ENCODE measurements at regions not wholly inside any gene's neighbourhood (a gene's known extent, or its start where the extent isn't known, plus 50 kb on each side); places are given as distances from the start of the nearest gene placed in this dataset.
"Not testable (repeated sequence)": the region's sequence is repeated elsewhere in the genome, so short reads cannot be mapped to it uniquely, and the experiment has no call there.

GRCh38 chr17:21470422-21470821 is 94.3 kb downstream of the KCNJ12 start:
- not testable (repeated sequence) for DNase-seq (ENCODE audit: low spot score)

GRCh38 chr17:21470861-21471260 is 94.7 kb downstream of the KCNJ12 start:
- DNase-seq (ENCODE audit: low spot score), result no peak

- no peak for DNase-seq (ENCODE audit: low spot score)
Measured at GRCh38 chr17:21474815-21475214, 98.7 kb downstream of the KCNJ12 start.

- DNase-seq (ENCODE audit: low spot score), result no peak
Measured at GRCh38 chr17:21475571-21475970, 99.4 kb downstream of the KCNJ12 start.

- no peak for DNase-seq (ENCODE audit: low spot score)
Measured at GRCh38 chr17:21476867-21477266, 100.7 kb downstream of the KCNJ12 start.

- DNase-seq (ENCODE audit: low spot score), result no peak
Measured at GRCh38 chr17:21482189-21482865, 106.2 kb downstream of the KCNJ12 start.

- not testable (repeated sequence) for DNase-seq (ENCODE audit: low spot score)
Measured at GRCh38 chr17:21488043-21488442, 111.9 kb downstream of the KCNJ12 start.

- no peak for DNase-seq (ENCODE audit: low spot score)
Measured at GRCh38 chr17:21493993-21494392, 117.8 kb downstream of the KCNJ12 start.

- no peak for DNase-seq (ENCODE audit: low spot score)
Measured at GRCh38 chr17:21495281-21495680, 119.1 kb downstream of the KCNJ12 start.

- DNase-seq (ENCODE audit: low spot score), result no peak
Measured at GRCh38 chr17:21500064-21500463, 123.9 kb downstream of the KCNJ12 start.

- not testable (repeated sequence) for DNase-seq (ENCODE audit: low spot score)
Measured at GRCh38 chr17:21501927-21502700, 126.0 kb downstream of the KCNJ12 start.

GRCh38 chr17:21505819-21506815 is 130.0 kb downstream of the KCNJ12 start:
- no peak for DNase-seq (ENCODE audit: low spot score)

GRCh38 chr17:21507806-21508205 is 131.6 kb downstream of the KCNJ12 start:
- DNase-seq (ENCODE audit: low spot score), result not testable (repeated sequence)

- DNase-seq (ENCODE audit: low spot score), result no peak
Measured at GRCh38 chr17:21508211-21508610, 132.1 kb downstream of the KCNJ12 start.

GRCh38 chr17:21509356-21509755 is 133.2 kb downstream of the KCNJ12 start:
- DNase-seq (ENCODE audit: low spot score), result not testable (repeated sequence)

GRCh38 chr17:21510686-21511362 is 134.7 kb downstream of the KCNJ12 start:
- DNase-seq (ENCODE audit: low spot score), result no peak

- peak; percentile 87 for DNase-seq (ENCODE audit: low spot score)
Measured at GRCh38 chr17:21511363-21512195, 135.4 kb downstream of the KCNJ12 start.

GRCh38 chr17:21512307-21513011 is 136.3 kb downstream of the KCNJ12 start:
- no peak for DNase-seq (ENCODE audit: low spot score)

GRCh38 chr17:21513012-21513570 is 136.9 kb downstream of the KCNJ12 start:
- DNase-seq (ENCODE audit: low spot score), result peak; percentile 74
